HG02623 (cell line): ENCODE measurements at regions not wholly inside any gene's neighbourhood (a gene's known extent, or its start where the extent isn't known, plus 50 kb on each side); places are given as distances from the start of the nearest gene placed in this dataset.
"Not testable (repeated sequence)": the region's sequence is repeated elsewhere in the genome, so short reads cannot be mapped to it uniquely, and the experiment has no call there.

Experiments
- ATAC-seq: cut with Tn5 transposase; IDR thresholded peaks from one replicate; pipeline ENCODE4 v1.9.1; 2021; ENCODE audit warnings: moderate library complexity; ENCODE audit not compliant: unreplicated experiment

DNA sequence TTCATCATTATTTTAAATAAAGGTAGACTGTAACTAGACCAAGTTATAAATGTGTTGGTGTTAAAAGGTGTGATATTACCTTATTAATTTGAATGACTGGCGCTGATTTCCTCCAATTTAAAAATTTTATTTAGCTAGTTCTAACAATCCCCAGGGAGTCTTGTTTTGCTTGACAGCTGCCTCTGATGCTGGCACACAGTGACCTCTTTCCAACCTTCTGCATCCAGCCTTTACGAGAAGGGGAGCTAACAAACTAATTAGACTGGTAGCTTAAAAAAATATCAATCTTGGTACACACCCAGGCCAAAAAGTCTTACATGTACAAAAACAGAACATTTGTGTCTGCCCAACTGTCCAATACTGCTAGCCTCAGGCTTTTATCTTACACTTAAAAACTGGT, 51.8 kb upstream of the ENPEP start:
- ATAC-seq = no peak

DNA sequence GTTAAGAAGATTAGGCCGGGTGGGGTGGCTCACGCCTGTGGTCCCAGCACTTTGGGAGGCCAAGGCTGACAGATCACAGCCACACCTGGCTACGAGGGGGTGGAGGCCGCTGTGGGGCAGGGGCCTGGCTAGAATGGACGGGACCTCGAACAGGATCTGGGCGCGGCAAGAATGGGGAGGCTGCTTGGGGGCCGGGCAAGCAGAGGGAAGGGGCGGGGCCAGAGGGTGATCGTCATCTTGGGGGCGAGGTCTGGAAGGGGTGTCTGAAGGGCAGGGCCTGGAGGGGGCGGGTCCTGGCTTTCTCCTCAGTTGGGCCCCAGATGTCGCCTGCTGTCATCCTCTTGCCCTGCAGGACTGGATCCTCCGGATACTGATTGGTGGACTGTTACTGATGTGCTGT, 57.3 kb upstream of the ENPEP start:
- ATAC-seq = no peak

DNA sequence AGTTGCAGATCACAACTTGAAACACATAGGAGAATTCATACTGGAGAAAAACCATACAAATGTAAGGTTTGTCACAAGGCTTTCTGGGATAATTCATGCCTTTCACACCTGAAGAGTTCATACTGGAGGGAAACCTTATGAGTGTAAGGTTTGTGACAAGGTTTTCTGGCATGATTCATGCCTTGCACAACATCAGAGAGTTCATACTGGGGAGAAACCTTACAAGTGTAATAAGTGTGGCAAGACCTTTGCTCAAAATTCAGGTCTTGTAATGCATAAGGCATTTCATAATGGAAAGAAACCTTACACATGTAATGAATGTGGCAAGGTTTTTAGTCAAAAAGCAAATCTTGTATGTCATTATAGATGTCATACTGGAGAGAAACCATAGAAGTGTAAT, 58.8 kb upstream of the ENPEP start:
- ATAC-seq = no peak

GRCh38 chr4:110415478-110415877, 60.5 kb upstream of the ENPEP start:
- ATAC-seq = no peak

DNA sequence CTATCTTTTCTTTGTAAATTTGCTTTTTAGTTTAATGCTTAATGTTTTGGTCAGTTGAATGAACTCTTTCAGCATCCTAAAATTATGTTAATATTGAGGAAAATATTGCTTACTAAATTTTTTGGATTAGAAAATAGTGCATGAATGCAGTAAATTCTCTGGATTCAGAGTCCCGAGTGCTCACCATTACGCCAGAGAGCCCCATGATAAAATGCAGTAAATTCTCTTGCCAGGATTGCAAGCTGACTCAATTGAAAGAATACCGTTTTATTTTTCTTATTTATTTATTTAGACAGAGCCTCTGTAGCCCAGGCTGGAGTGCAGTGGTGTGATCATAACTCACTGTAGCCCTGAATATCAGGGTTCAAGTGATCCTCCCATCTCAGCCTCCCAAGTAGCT, 60.9 kb upstream of the ENPEP start:
- no peak for ATAC-seq

DNA sequence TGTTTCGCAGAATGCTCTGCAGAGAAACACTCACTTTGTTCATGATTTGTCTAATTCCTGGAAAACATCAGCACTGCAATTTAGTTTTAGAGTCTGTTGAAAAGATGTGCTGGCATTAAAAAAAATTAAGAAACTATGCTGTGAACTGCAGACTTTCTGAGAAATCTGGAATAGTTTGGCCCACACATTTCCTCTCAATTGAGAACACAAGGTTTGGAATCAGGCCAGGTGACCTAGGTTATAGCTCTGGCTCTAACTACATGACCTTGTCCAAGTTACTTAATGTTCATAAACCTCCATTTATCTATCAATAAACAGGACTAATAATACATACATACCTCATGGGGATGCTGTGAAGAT, 61.4 kb upstream of the ENPEP start:
- no peak for ATAC-seq

- ATAC-seq = not testable (repeated sequence)
These were observed 62.0 kb upstream of the ENPEP start for GRCh38 chr4:110413807-110414560.

DNA sequence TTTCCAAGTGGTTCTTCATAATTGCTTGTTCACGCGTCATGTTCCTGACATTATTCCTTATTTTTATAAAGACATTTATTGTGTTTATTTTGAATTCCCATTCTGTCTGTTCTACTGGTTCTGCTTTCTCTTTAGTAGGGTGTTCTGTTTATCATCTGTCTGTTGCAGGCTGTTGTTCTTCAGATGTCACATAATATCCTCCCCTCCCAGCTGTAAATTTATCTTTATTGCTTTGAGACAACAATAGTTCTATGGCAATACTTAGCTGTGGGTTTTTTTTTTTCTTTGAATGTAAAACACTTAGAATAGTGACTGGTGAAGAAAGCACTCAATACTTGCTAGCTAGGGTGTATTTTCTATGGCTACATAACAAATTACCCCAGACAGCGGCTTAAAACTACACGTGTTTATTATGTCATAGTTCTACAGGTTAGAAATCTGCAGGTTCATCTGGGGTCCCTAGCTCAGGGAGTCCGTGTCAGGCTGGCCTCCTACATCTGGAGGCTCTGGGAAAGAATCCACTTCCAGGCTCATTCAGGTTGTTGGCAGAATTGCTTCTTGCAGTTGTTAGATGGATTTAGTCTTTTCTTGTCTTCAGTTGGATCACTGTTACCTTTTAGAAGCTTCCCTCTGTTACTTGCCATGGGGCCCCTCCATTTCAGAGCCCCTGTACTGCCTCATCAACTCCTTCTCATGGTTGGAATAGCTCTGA, 63.4 kb upstream of the ENPEP start:
- no peak for ATAC-seq

DNA sequence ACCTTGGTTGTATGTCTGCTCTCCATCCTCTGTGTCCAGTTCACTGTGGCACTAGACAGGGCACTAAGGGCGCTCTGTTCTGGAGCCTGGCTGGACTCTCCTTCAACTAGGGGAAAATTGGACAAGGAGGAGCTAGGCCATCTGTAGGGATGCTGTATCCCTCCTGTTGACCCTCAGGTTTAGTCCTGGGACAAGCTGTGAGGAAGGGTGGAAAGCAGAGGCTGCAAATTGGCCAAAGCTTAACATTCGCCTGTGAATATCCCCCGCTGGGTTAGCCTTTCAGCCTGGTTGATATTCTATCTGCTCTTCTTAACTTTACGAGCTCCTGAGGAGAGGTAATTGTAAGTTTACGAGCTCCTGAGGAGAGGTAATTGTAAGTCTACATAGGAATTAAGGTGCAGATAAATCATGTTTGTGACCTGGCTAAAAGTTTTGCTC, 64.4 kb upstream of the ENPEP start:
- ATAC-seq = no peak

DNA sequence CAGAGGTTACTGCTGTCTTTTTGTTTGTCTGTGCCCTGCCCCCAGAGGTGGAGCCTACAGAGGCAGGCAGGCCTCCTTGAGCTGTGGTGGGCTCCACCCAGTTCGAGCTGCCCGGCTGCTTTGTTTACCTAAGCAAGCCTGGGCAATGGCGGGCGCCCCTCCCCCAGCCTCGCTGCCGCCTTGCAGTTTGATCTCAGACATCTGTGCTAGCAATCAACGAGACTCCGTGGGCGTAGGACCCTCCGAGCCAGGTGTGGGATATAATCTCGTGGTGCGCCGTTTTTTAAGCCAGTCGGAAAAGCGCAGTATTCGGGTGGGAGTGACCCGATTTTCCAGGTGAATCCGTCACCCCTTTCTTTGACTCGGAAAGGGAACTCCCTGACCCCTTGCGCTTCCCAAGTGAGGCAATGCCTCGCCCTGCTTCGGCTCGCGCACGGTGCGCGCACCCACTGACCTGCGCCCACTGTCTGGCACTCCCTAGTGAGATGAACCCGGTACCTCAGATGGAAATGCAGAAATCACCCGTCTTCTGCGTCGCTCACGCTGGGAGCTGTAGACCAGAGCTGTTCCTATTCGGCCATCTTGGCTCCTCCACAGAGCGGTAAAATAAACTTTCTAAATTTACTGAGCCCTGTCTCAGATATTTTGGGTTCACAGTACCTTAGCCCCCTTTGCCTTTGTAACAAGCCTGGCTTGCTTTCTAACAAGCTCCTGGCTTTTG, 64.9 kb upstream of the ENPEP start:
- not testable (repeated sequence) for ATAC-seq

- no peak for ATAC-seq
These were observed 75.9 kb upstream of the ENPEP start for GRCh38 chr4:110400086-110400485.

- ATAC-seq = not testable (repeated sequence)
These were observed 76.9 kb upstream of the ENPEP start for GRCh38 chr4:110399046-110399445.

- ATAC-seq = no peak
These were observed 79.0 kb upstream of the ENPEP start for GRCh38 chr4:110396963-110397362.

GRCh38 chr4:110395421-110395820, 80.5 kb upstream of the ENPEP start:
- no peak for ATAC-seq

GRCh38 chr4:110394871-110395270, 81.1 kb upstream of the ENPEP start:
- no peak for ATAC-seq

- no peak for ATAC-seq
These were observed 94.2 kb upstream of the ENPEP start for GRCh38 chr4:110381784-110382183.

GRCh38 chr4:110372485-110372884, 103.5 kb upstream of the ENPEP start:
- no peak for ATAC-seq

DNA sequence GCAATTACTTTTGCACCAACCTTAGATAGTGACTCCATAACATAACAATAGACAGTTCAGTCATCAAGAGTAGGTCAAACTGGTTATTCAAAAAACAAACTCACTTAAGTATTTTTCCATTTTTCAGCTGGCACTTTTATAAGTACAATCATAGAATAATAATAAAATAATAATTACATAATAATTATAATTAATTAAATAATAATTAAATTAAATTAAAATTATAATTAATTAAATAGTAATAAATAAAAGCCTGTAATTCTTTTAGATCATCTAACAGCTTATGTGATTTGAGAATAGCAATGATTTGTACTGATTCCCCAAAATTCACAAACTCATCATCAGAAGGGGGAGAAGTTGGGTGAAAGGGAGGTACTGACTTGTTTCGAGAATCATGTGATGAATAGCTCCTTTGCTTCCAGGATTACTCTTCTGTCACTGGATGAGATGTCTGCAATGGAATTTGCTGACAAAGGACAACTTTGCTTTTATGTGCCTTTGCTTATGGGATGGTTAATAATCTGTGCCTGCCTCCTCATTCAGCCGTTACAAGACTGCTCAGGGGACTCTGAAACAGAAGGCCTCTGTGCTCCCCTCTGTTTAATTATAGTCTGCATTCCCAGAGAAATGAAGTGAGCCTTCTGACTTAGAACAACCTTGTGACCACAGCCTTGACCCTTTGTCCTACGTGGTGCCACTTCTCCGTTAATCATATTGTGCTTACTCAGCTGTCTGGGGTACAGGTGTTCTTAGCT, 104.8 kb upstream of the ENPEP start:
- ATAC-seq = no peak

DNA sequence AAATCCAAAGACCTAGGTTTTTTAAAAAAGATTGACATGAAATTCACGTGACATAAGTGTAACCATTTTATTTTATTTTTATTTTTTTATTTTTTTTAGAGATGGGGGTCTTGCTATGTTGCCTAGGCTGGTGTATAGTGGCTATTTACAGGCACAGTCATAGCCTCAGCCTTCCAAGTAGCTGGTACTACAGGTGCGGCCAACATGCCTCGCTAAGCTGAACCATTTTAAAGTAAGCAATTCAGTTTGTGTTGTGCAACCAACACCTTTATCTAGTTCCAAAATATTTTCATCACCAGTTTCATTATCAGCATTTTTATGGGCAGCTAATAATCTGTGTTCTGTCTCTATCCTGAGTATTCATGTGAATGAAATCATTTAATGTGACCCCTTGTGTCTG, 107.5 kb upstream of the ENPEP start:
- ATAC-seq = no peak

DNA sequence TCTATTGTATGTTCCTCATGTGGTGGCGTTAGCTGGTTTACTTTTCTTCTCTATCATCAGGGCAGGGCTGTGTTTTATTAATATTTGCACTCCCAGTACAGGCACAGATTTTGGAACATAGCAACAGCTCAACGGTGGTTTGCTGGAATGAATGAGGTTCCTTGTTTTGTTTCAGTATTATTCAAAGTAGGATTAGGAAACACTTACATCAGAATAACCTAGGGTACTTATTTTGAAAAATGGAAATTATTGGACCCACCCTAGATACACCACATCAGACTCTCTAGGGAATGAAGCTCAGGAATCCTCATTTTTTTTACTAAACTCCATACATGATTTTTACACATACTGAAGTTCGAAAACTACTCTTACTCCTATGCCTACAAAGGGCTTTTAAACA, 108.8 kb upstream of the ENPEP start:
- ATAC-seq = no peak

DNA sequence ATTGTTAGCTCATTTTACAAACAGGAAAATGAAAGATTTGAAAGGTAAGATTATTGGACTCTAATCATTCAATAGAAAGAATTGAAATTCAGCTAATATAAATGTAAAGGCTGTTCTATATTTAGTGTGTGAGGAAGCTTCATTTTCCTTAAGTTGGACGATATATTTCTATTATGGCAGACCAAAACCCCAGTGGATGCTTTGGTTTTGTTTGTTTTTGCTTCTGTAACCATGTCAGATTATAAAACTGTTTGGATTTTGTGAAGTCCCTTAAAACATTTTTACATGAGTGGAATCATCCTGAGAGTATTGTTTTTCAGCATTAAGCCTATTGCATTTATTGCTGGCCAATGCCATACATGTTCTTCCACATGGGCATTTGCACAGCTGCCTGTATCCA, 110.2 kb upstream of the ENPEP start:
- no peak for ATAC-seq
